ENCODE measurements at regions not wholly inside any gene's neighbourhood (a gene's known extent, or its start where the extent isn't known, plus 50 kb on each side); places are given as distances from the start of the nearest gene placed in this dataset.

DNA sequence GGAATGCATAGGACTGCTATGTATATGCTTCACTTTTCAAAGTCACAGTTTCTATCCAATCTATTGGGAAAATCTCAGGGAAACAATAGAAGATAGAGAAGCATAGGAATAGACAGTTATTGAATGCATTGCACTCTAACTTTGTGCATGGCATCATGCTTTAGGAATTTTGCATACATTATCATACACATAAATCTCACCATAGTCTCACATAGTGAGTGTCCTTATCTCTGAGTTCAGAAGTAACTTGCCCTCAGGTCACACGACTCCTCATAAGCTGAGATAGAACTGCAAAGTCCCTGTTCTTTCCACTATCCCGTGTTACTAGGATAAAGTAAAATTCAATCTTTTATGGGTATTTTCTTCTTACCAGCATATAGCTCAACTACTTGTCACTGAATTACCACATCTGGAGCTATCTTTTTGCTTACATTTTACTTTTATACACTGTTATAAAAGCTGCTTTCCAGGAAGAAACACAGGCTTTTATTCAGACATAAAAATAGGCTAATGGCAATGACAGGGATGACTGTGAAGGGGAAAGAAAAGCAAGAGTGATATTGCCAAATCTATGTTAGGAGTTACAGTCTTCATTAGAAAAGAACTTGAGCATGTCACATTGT is 666.9 kb downstream of the XIRP2 start:
- Histone ChIP-seq H3K27ac (ENCODE audit: low read depth in 2 of 2, low read length in 1 of 2) (no peak overlapping the region), H4K20me1 (ENCODE audit: insufficient read depth) (no peaks in the 10 kb centered on the region), H3K4me2 (no peak overlapping the region), H3K4me3 (ENCODE audit: low read depth in 2 of 2, low read length in 1 of 2) (no peak overlapping the region), H3K9me3 (no peaks in the 10 kb centered on the region), H3K9me2 (no peaks in the 10 kb centered on the region), H3F3A (replicated peaks; ENCODE audit: insufficient read depth) (no peaks in the 10 kb centered on the region), H2AFZ (ENCODE audit: low read depth) (no peak overlapping the region), H3K36me3 (replicated peaks in 1 of 2; ENCODE audit: control insufficient read depth in 1 of 2, insufficient read depth in 2 of 2, low read length in 1 of 2) (no peaks in the 10 kb centered on the region), H3K79me2 (ENCODE audit: insufficient read depth) (no peaks in the 10 kb centered on the region), H3K27me3 (ENCODE audit: insufficient read depth) (no peaks in the 10 kb centered on the region), H3K9ac (no peak overlapping the region), H3K4me1 (ENCODE audit: control insufficient read depth in 1 of 2, insufficient read depth in 2 of 2, low read depth in 1 of 2, low read length in 1 of 2) (peaks cover 0 to 11% of the 10 kb centered on the region in 2 experiments; a peak in 2 of 4 replicates)
- CTCF ChIA-PET, result no interaction called here
- POLR2A ChIA-PET, result no interaction called here
- no peak for DNase-seq
- 76% methylated on average over 2 of the region's 2 CpGs for WGBS (ENCODE audit: low lambda C conversion rate)
- no peak for TF ChIP-seq CHD2 (IDR thresholded peaks at IDR 0.05; ENCODE audit: low read length, partially characterized antibody)
- no peak for TF ChIP-seq GABPA (IDR thresholded peaks at IDR 0.05; ENCODE audit: low read depth)
- TF ChIP-seq TCF12 (IDR thresholded peaks at IDR 0.05), result no peak

DNA sequence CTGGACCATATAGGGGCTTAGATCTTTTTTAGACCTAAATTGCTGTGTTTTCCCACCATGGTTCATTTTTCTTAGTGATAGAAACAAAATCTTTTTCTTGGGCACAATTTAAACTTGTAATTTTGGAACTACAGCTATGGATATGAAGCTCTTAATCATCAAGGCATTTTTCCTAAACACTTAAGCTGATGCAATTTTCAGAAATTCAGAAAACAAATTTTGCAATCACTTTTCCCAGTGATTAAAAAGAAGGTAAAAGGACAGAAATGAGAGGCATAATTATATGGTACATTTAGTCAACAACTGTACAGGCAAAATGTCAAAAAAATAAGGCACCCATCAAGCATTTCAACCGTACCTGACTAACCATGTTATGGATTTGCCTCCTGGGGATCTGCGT is 665.4 kb downstream of the XIRP2 start:
- H3K79me2 ChIP-seq (ENCODE audit: insufficient read depth), result no peaks in the 10 kb centered on the region
- ChIA-PET POLR2A (no interaction called here), CTCF (no interaction called here)
- no peaks in the 10 kb centered on the region for H4K20me1 ChIP-seq (ENCODE audit: insufficient read depth)
- no peak overlapping the region for H3K4me3 ChIP-seq (ENCODE audit: low read depth in 2 of 2, low read length in 1 of 2)
- no peaks in the 10 kb centered on the region for H3F3A ChIP-seq (replicated peaks; ENCODE audit: insufficient read depth)
- no peak overlapping the region for H3K27ac ChIP-seq (ENCODE audit: low read depth in 2 of 2, low read length in 1 of 2)
- no peaks in the 10 kb centered on the region for H3K9me3 ChIP-seq
- H3K4me1 ChIP-seq (ENCODE audit: control insufficient read depth in 1 of 2, insufficient read depth in 2 of 2, low read depth in 1 of 2, low read length in 1 of 2), result peaks cover 0 to 11% of the 10 kb centered on the region in 2 experiments; a peak in 2 of 4 replicates
- TF ChIP-seq TCF12 (IDR thresholded peaks at IDR 0.05) (no peak), NFIC (IDR thresholded peaks at IDR 0.05; ENCODE audit: borderline replicate concordance) (no peak), FOXM1 (IDR thresholded peaks at IDR 0.05; ENCODE audit: low read depth) (no peak), MEF2A (IDR thresholded peaks at IDR 0.05; ENCODE audit: borderline replicate concordance, low read depth) (no peak), GATA2 (CRISPR knock-in tag; IDR thresholded peaks at IDR 0.05) (no peak), YY1 (IDR thresholded peaks at IDR 0.05; ENCODE audit: low read depth) (no peak), MXI1 (IDR thresholded peaks at IDR 0.05; ENCODE audit: low read depth, low read length) (no peak), RCOR1 (IDR thresholded peaks at IDR 0.05; ENCODE audit: low read length) (no peak), GABPA (IDR thresholded peaks at IDR 0.05; ENCODE audit: low read depth) (no peak), NRF1 (IDR thresholded peaks at IDR 0.05; ENCODE audit: low read depth, low read length) (no peak), CHD2 (IDR thresholded peaks at IDR 0.05; ENCODE audit: low read length, partially characterized antibody) (no peak)
- TF ChIP-seq, protein P1, sequence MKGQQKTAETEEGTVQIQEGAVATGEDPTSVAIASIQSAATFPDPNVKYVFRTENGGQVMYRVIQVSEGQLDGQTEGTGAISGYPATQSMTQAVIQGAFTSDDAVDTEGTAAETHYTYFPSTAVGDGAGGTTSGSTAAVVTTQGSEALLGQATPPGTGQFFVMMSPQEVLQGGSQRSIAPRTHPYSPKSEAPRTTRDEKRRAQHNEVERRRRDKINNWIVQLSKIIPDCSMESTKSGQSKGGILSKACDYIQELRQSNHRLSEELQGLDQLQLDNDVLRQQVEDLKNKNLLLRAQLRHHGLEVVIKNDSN (IDR thresholded peaks at IDR 0.05; ENCODE audit: borderline replicate concordance, low read depth), result no peak
- no peak overlapping the region for H3K9ac ChIP-seq
- no peaks in the 10 kb centered on the region for H3K9me2 ChIP-seq
- no peaks in the 10 kb centered on the region for H3K36me3 ChIP-seq (replicated peaks in 1 of 2; ENCODE audit: control insufficient read depth in 1 of 2, insufficient read depth in 2 of 2, low read length in 1 of 2)
- 79% methylated on average over 2 of the region's 2 CpGs for WGBS (ENCODE audit: low lambda C conversion rate)
- no peak overlapping the region for H3K4me2 ChIP-seq
- no peak for DNase-seq
- no peak overlapping the region for H2AFZ ChIP-seq (ENCODE audit: low read depth)
- H3K27me3 ChIP-seq (ENCODE audit: insufficient read depth), result no peaks in the 10 kb centered on the region

DNA sequence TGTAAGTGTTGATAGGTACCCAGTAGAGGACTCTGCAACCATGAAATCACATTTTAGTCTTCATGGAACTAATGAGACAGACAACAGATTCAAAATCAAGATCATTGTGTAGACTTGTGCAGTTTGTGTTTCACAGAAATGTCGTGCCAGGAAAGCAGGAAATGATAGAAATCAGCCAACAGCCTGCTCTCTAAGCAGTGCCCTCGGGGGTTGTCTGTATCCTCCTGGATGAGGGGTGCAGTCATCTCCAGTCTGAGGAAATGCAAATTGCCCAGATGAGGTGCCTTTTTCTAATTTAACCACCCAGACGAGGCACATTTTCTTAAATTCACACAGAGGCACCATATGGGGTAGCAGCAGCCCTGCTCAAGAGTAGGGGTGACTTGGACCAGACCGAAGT is 663.1 kb downstream of the XIRP2 start:
- H3F3A ChIP-seq (replicated peaks; ENCODE audit: insufficient read depth), result no peaks in the 10 kb centered on the region
- TF ChIP-seq ELF1 (IDR thresholded peaks at IDR 0.05), result no peak
- no peak for TF ChIP-seq POLR2AphosphoS5 (IDR thresholded peaks at IDR 0.05; ENCODE audit: low read depth, low read length)
- no peak for TF ChIP-seq TCF12 (IDR thresholded peaks at IDR 0.05)
- TF ChIP-seq, protein P2, sequence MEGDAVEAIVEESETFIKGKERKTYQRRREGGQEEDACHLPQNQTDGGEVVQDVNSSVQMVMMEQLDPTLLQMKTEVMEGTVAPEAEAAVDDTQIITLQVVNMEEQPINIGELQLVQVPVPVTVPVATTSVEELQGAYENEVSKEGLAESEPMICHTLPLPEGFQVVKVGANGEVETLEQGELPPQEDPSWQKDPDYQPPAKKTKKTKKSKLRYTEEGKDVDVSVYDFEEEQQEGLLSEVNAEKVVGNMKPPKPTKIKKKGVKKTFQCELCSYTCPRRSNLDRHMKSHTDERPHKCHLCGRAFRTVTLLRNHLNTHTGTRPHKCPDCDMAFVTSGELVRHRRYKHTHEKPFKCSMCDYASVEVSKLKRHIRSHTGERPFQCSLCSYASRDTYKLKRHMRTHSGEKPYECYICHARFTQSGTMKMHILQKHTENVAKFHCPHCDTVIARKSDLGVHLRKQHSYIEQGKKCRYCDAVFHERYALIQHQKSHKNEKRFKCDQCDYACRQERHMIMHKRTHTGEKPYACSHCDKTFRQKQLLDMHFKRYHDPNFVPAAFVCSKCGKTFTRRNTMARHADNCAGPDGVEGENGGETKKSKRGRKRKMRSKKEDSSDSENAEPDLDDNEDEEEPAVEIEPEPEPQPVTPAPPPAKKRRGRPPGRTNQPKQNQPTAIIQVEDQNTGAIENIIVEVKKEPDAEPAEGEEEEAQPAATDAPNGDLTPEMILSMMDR (IDR thresholded peaks at IDR 0.05), result no peak
- TF ChIP-seq, protein P3, sequence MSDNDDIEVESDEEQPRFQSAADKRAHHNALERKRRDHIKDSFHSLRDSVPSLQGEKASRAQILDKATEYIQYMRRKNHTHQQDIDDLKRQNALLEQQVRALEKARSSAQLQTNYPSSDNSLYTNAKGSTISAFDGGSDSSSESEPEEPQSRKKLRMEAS (IDR thresholded peaks at IDR 0.05; ENCODE audit: low read depth), result no peak
- no peak for TF ChIP-seq MEF2A (IDR thresholded peaks at IDR 0.05; ENCODE audit: borderline replicate concordance, low read depth)
- TF ChIP-seq GATA2 (CRISPR knock-in tag; IDR thresholded peaks at IDR 0.05), result peak; percentile 83
- TF ChIP-seq EP300 (IDR thresholded peaks at IDR 0.05; ENCODE audit: borderline replicate concordance in 1 of 2, low read depth in 1 of 2, low read length in 1 of 2), result peak in 1 of 2 experiments; percentile 84; a peak in 2 of 4 replicates
- TF ChIP-seq RAD21 (IDR thresholded peaks at IDR 0.05; ENCODE audit: low read length), result peak; percentile 24

More for the DNA sequence above, 663.1 kb downstream of the XIRP2 start:
- ChIA-PET POLR2A (no interaction called here), CTCF (interaction anchor here (0.9 to 1.2 kb wide), 2 partner anchors 22 to 30 kb away, joined by 3 read pairs; no protein-coding TSS in a partner anchor)
- no peaks in the 10 kb centered on the region for H3K9me3 ChIP-seq
- peaks cover 0 to 11% of the 10 kb centered on the region in 2 experiments; a peak in 2 of 4 replicates for H3K4me1 ChIP-seq (ENCODE audit: control insufficient read depth in 1 of 2, insufficient read depth in 2 of 2, low read depth in 1 of 2, low read length in 1 of 2)
- 14% methylated on average over 3 of the region's 4 CpGs for WGBS (ENCODE audit: low lambda C conversion rate)
- no peaks in the 10 kb centered on the region for H4K20me1 ChIP-seq (ENCODE audit: insufficient read depth)
- no peaks in the 10 kb centered on the region for H3K9me2 ChIP-seq
- no peak overlapping the region for H3K4me2 ChIP-seq
- DNase-seq, result peak; percentile 62
- no peak overlapping the region for H2AFZ ChIP-seq (ENCODE audit: low read depth)
- no peak overlapping the region for H3K9ac ChIP-seq
- H3K4me3 ChIP-seq (ENCODE audit: low read depth in 2 of 2, low read length in 1 of 2), result no peak overlapping the region
- peak overlapping the region in 1 of 2 experiments; percentile 67; a peak in 2 of 4 replicates for H3K27ac ChIP-seq (ENCODE audit: low read depth in 2 of 2, low read length in 1 of 2)
- no peaks in the 10 kb centered on the region for H3K27me3 ChIP-seq (ENCODE audit: insufficient read depth)
- H3K79me2 ChIP-seq (ENCODE audit: insufficient read depth), result no peaks in the 10 kb centered on the region
- H3K36me3 ChIP-seq (replicated peaks in 1 of 2; ENCODE audit: control insufficient read depth in 1 of 2, insufficient read depth in 2 of 2, low read length in 1 of 2), result no peaks in the 10 kb centered on the region

Measured in SK-N-SH (cell line).